ENCODE measurements at regions not wholly inside any gene's neighbourhood (a gene's known extent, or its start where the extent isn't known, plus 50 kb on each side); places are given as distances from the start of the nearest gene placed in this dataset.

DNA sequence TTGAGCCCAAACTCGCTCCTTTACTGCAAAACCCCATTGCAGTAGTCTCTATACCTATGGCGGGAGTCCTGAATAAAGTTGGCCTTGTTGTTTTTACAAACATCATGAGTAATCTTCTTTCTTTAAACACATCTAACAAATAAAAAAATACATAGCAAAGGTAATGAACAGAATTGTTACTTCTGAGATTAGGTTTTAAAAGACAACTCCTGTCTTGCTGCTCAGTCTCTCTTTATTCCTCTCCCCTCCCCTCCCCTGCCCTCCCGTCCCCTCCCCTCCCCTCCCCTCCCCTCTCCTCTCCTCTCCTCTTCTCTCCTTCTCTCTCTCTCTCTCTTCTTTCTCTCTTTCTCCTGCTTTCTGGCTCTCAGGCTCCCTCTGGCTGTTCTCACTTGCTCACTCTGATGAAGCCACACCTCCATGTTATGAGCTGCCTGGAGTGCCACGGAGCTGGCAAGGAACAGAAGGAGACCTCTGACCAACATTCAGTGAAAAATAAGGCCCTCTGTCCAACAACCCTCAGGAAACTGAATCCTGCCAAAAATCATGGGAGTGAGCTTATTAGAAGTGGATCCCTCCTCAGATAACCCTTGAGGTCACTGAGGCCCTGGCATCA is 300.7 kb upstream of the MIR17HG start:
- H3K4me2 ChIP-seq = no peak overlapping the region
- H3K79me2 ChIP-seq (ENCODE audit: low read depth) = no peaks in the 10 kb centered on the region
- BruUV-seq (replicated peaks) = no TSS peak
- POLR2A ChIA-PET (ENCODE audit: unreplicated experiment) = no interaction called here
- CTCF ChIA-PET = interaction anchor here (0.6 kb wide), 1 partner anchor 693 kb away, joined by 7 read pairs; no protein-coding TSS in a partner anchor
- no peak for DNase-seq
- intact Hi-C loops (cut with micrococcal nuclease; ENCODE audit: unreplicated experiment) = no loop called here
- no peaks in the 10 kb centered on the region for H3K9me2 ChIP-seq (ENCODE audit: insufficient read depth)
- no peaks in the 10 kb centered on the region for H3K9me3 ChIP-seq (ENCODE audit: insufficient read depth, low read depth)
- no peak overlapping the region for H3K4me3 ChIP-seq
- H3F3A ChIP-seq (ENCODE audit: insufficient read depth, low read depth) = no peaks in the 10 kb centered on the region
- H3K27me3 ChIP-seq (ENCODE audit: insufficient read depth, low read depth) = no peaks in the 10 kb centered on the region
- TF ChIP-seq CTCF (conservative IDR thresholded peaks at IDR 0.05) (no peak), EZH2 (IDR thresholded peaks at IDR 0.05; ENCODE audit: low read depth) (no peak)
- H3K36me3 ChIP-seq (ENCODE audit: low read depth) = no peaks in the 10 kb centered on the region
- no peaks in the 10 kb centered on the region for H4K20me1 ChIP-seq (ENCODE audit: insufficient read depth)
- H2AFZ ChIP-seq = no peak overlapping the region
- H3K27ac ChIP-seq = no peak overlapping the region
- no peaks in the 10 kb centered on the region for H3K4me1 ChIP-seq (replicated peaks; ENCODE audit: insufficient read depth)

GRCh38 chr13:91050970-91051369 is 296.5 kb upstream of the MIR17HG start:
- Histone ChIP-seq H3F3A (ENCODE audit: insufficient read depth, low read depth) (no peaks in the 10 kb centered on the region), H3K9me3 (ENCODE audit: insufficient read depth, low read depth) (no peaks in the 10 kb centered on the region), H3K9me2 (ENCODE audit: insufficient read depth) (no peaks in the 10 kb centered on the region), H2AFZ (no peak overlapping the region), H3K4me1 (replicated peaks; ENCODE audit: insufficient read depth) (no peaks in the 10 kb centered on the region), H3K27me3 (ENCODE audit: insufficient read depth, low read depth) (no peaks in the 10 kb centered on the region), H3K79me2 (ENCODE audit: low read depth) (no peaks in the 10 kb centered on the region), H3K4me2 (no peak overlapping the region), H3K27ac (no peak overlapping the region), H4K20me1 (ENCODE audit: insufficient read depth) (no peaks in the 10 kb centered on the region), H3K36me3 (ENCODE audit: low read depth) (no peaks in the 10 kb centered on the region), H3K4me3 (no peak overlapping the region)
- intact Hi-C loops (cut with micrococcal nuclease; ENCODE audit: unreplicated experiment) = no loop called here
- no TSS peak for BruUV-seq (replicated peaks)
- POLR2A ChIA-PET (ENCODE audit: unreplicated experiment) = no interaction called here
- DNase-seq = no peak
- TF ChIP-seq CTCF (conservative IDR thresholded peaks at IDR 0.05) (no peak), EZH2 (IDR thresholded peaks at IDR 0.05; ENCODE audit: low read depth) (no peak)
- CTCF ChIA-PET = no interaction called here

DNA sequence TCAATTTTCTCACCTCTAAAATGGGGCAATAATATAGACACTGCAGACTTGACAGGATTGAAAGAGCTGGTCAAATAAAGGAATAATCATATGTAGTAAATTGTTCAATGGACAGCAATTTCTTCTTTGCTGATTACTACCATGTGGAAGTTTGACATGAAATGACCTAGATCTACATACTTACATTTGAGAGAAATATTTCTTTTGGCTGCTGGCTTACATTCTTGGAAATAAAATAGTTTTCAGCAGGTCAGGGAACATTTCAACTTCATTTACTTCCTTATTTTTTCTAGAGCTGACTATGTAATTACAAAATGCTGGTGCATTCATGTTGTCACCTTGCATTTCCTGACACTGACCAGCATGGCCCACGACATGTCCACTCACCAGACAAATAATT is 294.6 kb upstream of the MIR17HG start:
- Histone ChIP-seq H3K4me3 (no peak overlapping the region), H3K27me3 (ENCODE audit: insufficient read depth, low read depth) (no peaks in the 10 kb centered on the region), H4K20me1 (ENCODE audit: insufficient read depth) (no peaks in the 10 kb centered on the region), H3F3A (ENCODE audit: insufficient read depth, low read depth) (no peaks in the 10 kb centered on the region), H2AFZ (no peak overlapping the region), H3K79me2 (ENCODE audit: low read depth) (no peaks in the 10 kb centered on the region), H3K9me3 (ENCODE audit: insufficient read depth, low read depth) (no peaks in the 10 kb centered on the region), H3K4me1 (replicated peaks; ENCODE audit: insufficient read depth) (no peaks in the 10 kb centered on the region), H3K4me2 (no peak overlapping the region), H3K36me3 (ENCODE audit: low read depth) (no peaks in the 10 kb centered on the region), H3K27ac (no peak overlapping the region), H3K9me2 (ENCODE audit: insufficient read depth) (no peaks in the 10 kb centered on the region)
- DNase-seq = no peak
- TF ChIP-seq EZH2 (IDR thresholded peaks at IDR 0.05; ENCODE audit: low read depth) (no peak), CTCF (conservative IDR thresholded peaks at IDR 0.05) (no peak)
- intact Hi-C loops (cut with micrococcal nuclease; ENCODE audit: unreplicated experiment) = no loop called here
- BruUV-seq (replicated peaks) = no TSS peak
- ChIA-PET CTCF (no interaction called here), POLR2A (ENCODE audit: unreplicated experiment) (no interaction called here)
